GM12878 (cell line): ENCODE measurements at regions not wholly inside any gene's neighbourhood (a gene's known extent, or its start where the extent isn't known, plus 50 kb on each side); places are given as distances from the start of the nearest gene placed in this dataset.

Experiments used
- ATAC-seq: fragments of 200-7000 bp; cut with Tn5 transposase; 3 replicates; pipeline ENCODE4 v1.9.1; 2020; ENCODE audit warnings: mild to moderate bottlenecking, moderate library complexity
- BruUV-seq: library from RNA; stranded (reverse); fragments of 400-500 nt; replicated peaks from 2 replicates; lab custom pipeline; 2021; lab: Mats Ljungman, UMichigan
- CTCF ChIA-PET: fragments of 300-600 bp; sonication (Branson Sonifier 250); formaldehyde crosslinking; extraction: SDS; loops from one replicate; lab custom pipeline; 2021; ENCODE audit warnings: inconsistent platforms; lab: Yijun Ruan, JAX
- POLR2A ChIA-PET: fragments of 350-600 bp; formaldehyde crosslinking; extraction: SDS; loops from one replicate; lab custom pipeline; 2021; ENCODE audit warnings: inconsistent platforms; lab: Charles Lee
- RAD21 ChIA-PET: fragments of 300-600 bp; sonication (Branson Sonifier 250); formaldehyde crosslinking; loops from one replicate; lab custom pipeline; 2023; ENCODE audit warnings: antibody characterized with exemption; ENCODE audit not compliant: unreplicated experiment; lab: Charles Lee
- SMC1A ChIA-PET: fragments of 300-600 bp; sonication (Branson Sonifier 250); formaldehyde crosslinking; loops from one replicate; lab custom pipeline; 2023; ENCODE audit not compliant: unreplicated experiment, uncharacterized antibody; lab: Charles Lee
- DNase-seq: peaks from one replicate; pipeline ENCODE4 v3.0.0-alpha.2; 2011; ENCODE audit warnings: low read depth, low spot score
- FAIRE-seq: peaks from 3 replicates; lab custom pipeline; 2011; peaks lifted over from hg19 to GRCh38; lab: Jason Lieb, UNC
- H2AFZ ChIP-seq: 2 replicates; pipeline ENCODE4 v1.6.0; 2011; ENCODE audit warnings: low read depth, low read length, control low read depth; ENCODE audit not compliant: control insufficient read depth
- H3K27ac ChIP-seq: 2 replicates; pipeline ENCODE4 v1.5.1; 2011; ENCODE audit warnings: control low read depth; ENCODE audit not compliant: control insufficient read depth, insufficient read depth
- H3K27me3 ChIP-seq, 2 experiments: replicated peaks in 1 of 2; 2 replicates each; pipeline versions ENCODE4 v1.6.0 to v1.6.1; 2011; ENCODE audit warnings: low read length in 1 of 2; ENCODE audit not compliant: control insufficient read depth in 2 of 2, insufficient read depth in 2 of 2
- H3K36me3 ChIP-seq, 2 experiments: 2 replicates each; pipeline ENCODE4 v1.5.1; 2011; ENCODE audit warnings: low read length in 1 of 2; ENCODE audit not compliant: control insufficient read depth in 2 of 2, insufficient read depth in 2 of 2
- H3K4me1 ChIP-seq: 2 replicates; pipeline ENCODE4 v1.6.1; 2011; ENCODE audit warnings: mild to moderate bottlenecking, low read length, moderate library complexity, mixed read lengths; ENCODE audit not compliant: control insufficient read depth, insufficient read depth
- H3K4me2 ChIP-seq: 2 replicates; pipeline ENCODE4 v1.6.0; 2011; ENCODE audit warnings: control low read depth; ENCODE audit not compliant: control insufficient read depth, insufficient read depth
- H3K4me3 ChIP-seq: fragments of 200-600 bp; sonication (generic); 2 replicates; pipeline ENCODE4 v1.5.1; 2016
- H3K79me2 ChIP-seq: 2 replicates; pipeline ENCODE4 v1.6.0; 2011; ENCODE audit warnings: low read length; ENCODE audit not compliant: control insufficient read depth, insufficient read depth
- H3K9ac ChIP-seq: 2 replicates; pipeline ENCODE4 v1.8.0; 2011; ENCODE audit warnings: low read length, control low read depth, mixed read lengths; ENCODE audit not compliant: control insufficient read depth, insufficient read depth
- H3K9me3 ChIP-seq: replicated peaks from 3 replicates; pipeline ENCODE4 v1.5.1; 2011; ENCODE audit warnings: mild to moderate bottlenecking, low read length; ENCODE audit not compliant: control insufficient read depth, insufficient read depth
- H4K20me1 ChIP-seq: 2 replicates; pipeline ENCODE4 v1.6.0; 2011; ENCODE audit not compliant: control insufficient read depth, insufficient read depth
- BACH1 ChIP-seq: fragments of 450-650 bp; IDR thresholded peaks from 2 replicates; pipeline ENCODE4 v1.6.1; 2017; ENCODE audit warnings: mild to moderate bottlenecking, borderline replicate concordance
- EP300 ChIP-seq, 2 experiments: fragments of 150-350 bp in 1 of 2; IDR thresholded peaks; 2 replicates each; pipeline ENCODE4 v1.6.1; 2011 to 2012; ENCODE audit warnings: low read depth in 2 of 2, low read length in 2 of 2, borderline replicate concordance in 1 of 2, improper control_type of control experiment in 1 of 2, inconsistent platforms in 1 of 2; ENCODE audit not compliant: control insufficient read depth in 1 of 2
- FOXM1 ChIP-seq: IDR thresholded peaks from 2 replicates; pipeline ENCODE4 v1.6.1; 2012; ENCODE audit warnings: low read depth, mild to moderate bottlenecking, inconsistent platforms, low read length, moderate library complexity
- PAX5 ChIP-seq: IDR thresholded peaks from 2 replicates; pipeline ENCODE4 v1.6.1; 2011; ENCODE audit warnings: low read depth, low read length, borderline replicate concordance
- PML ChIP-seq: IDR thresholded peaks from 2 replicates; pipeline ENCODE4 v1.6.1; 2012; ENCODE audit warnings: low read length, inconsistent platforms
- SIN3A ChIP-seq: IDR thresholded peaks from 2 replicates; pipeline ENCODE4 v1.6.1; 2012; ENCODE audit warnings: low read depth, low read length, improper control_type of control experiment
- WRNIP1 ChIP-seq: IDR thresholded peaks from 2 replicates; pipeline ENCODE4 v1.6.1; 2011; ENCODE audit warnings: low read depth, low read length, improper control_type of control experiment, borderline replicate concordance
- YY1 ChIP-seq: IDR thresholded peaks from 2 replicates; pipeline ENCODE4 v1.6.1; 2011; ENCODE audit warnings: low read depth, mild to moderate bottlenecking, low read length
- WGBS: methylation state at CpG from one replicate; pipeline ENCODE4 v1.1.6; 2016; ENCODE audit warnings: low lambda C conversion rate; ENCODE audit not compliant: insufficient replicate concordance, insufficient coverage; ENCODE audit errors: missing lambda C conversion rate; 5-methylcytosine and 5-hydroxymethylcytosine counted together
- in situ Hi-C: fragments of 300-500 bp; cut with MboI; formaldehyde crosslinking; loops from 9 replicates; pipeline ENCODE4 v1.14.3; 2018; ENCODE audit warnings: mixed read lengths
- intact Hi-C: fragments of 100-400 bp; cut with micrococcal nuclease; formaldehyde crosslinking; loops from one replicate; pipeline ENCODE4 v1.14.2; 2022; ENCODE audit not compliant: unreplicated experiment
- TF ChIP-seq, protein P1 (sequence below): IDR thresholded peaks from 2 replicates; pipeline ENCODE4 v1.6.1; 2012; ENCODE audit warnings: mild to moderate bottlenecking, low read depth, low read length
- TF ChIP-seq, protein P2 (sequence below): fragments of 450-650 bp; IDR thresholded peaks from 2 replicates; pipeline ENCODE4 v1.6.1; 2018; ENCODE audit warnings: mild to moderate bottlenecking, low read depth, moderate library complexity; ENCODE audit not compliant: partially characterized antibody
- TF ChIP-seq, protein P3 (sequence below): IDR thresholded peaks from 2 replicates; pipeline ENCODE4 v1.6.1; 2011; ENCODE audit warnings: borderline replicate concordance, low read depth, mild to moderate bottlenecking, moderate library complexity, low read length; ENCODE audit not compliant: insufficient read depth, poor library complexity, severe bottlenecking

GRCh38 chr9:84587153-84587552, 82.4 kb upstream of the NTRK2 start:
- WGBS = 32% methylated on average over 3 of the region's 3 CpGs
- FAIRE-seq = no peak

DNA sequence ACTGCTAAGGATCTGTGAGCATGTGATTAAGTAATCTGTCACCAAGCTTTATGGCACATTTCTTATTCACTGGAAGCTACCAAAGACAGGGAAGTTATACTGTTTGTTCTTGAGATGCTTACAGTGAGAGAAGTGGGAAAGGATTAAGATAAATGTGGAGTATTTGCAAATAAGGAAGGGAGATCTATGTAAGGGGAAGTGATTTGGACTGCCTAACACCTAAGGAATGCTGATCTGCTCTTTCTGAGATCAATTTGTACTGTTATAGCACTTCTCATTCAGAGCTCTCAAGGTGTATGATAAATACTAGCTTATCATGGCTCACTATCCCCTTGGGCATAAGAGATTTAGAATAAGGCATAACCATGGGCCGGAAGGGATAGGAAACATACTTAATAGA, 80.0 kb upstream of the NTRK2 start:
- FAIRE-seq (no peak), ATAC-seq (no peak), DNase-seq (no peak)
- no peak overlapping the region for H3K4me3 ChIP-seq
- peaks cover 4 to 7% of the 10 kb centered on the region in 2 experiments; a peak in 2 of 4 replicates for H3K27me3 ChIP-seq
- no peaks in the 10 kb centered on the region for H3K4me1 ChIP-seq
- no peaks in the 10 kb centered on the region for H3K79me2 ChIP-seq
- POLR2A ChIA-PET = no interaction called here
- in situ Hi-C loops (no loop called here), intact Hi-C loops (no loop called here)
- no peak overlapping the region for H3K4me2 ChIP-seq
- H2AFZ ChIP-seq = no peak overlapping the region
- RAD21 ChIA-PET = no interaction called here
- no peak overlapping the region for H3K27ac ChIP-seq
- H3K9me3 ChIP-seq = no peaks in the 10 kb centered on the region
- CTCF ChIA-PET = interaction anchor here (1.1 kb wide), 1 partner anchor 11 kb away, joined by 3 read pairs; no protein-coding TSS in a partner anchor
- BruUV-seq = no TSS peak
- SMC1A ChIA-PET = interaction anchor here (1.2 kb wide), 1 partner anchor 328 kb away, joined by 3 read pairs; no protein-coding TSS in a partner anchor
- H3K9ac ChIP-seq = no peak overlapping the region
- H4K20me1 ChIP-seq = no peaks in the 10 kb centered on the region
- 63% methylated on average over 1 of the region's 1 CpG for WGBS
- H3K36me3 ChIP-seq = no peaks in the 10 kb centered on the region
- no peak for TF ChIP-seq EP300 (IDR thresholded peaks at IDR 0.05; ENCODE audit: borderline replicate concordance in 1 of 2, control insufficient read depth in 1 of 2, low read depth in 2 of 2, low read length in 2 of 2)
- no peak for TF ChIP-seq PML
- TF ChIP-seq PAX5 = no peak
- TF ChIP-seq, protein P1, sequence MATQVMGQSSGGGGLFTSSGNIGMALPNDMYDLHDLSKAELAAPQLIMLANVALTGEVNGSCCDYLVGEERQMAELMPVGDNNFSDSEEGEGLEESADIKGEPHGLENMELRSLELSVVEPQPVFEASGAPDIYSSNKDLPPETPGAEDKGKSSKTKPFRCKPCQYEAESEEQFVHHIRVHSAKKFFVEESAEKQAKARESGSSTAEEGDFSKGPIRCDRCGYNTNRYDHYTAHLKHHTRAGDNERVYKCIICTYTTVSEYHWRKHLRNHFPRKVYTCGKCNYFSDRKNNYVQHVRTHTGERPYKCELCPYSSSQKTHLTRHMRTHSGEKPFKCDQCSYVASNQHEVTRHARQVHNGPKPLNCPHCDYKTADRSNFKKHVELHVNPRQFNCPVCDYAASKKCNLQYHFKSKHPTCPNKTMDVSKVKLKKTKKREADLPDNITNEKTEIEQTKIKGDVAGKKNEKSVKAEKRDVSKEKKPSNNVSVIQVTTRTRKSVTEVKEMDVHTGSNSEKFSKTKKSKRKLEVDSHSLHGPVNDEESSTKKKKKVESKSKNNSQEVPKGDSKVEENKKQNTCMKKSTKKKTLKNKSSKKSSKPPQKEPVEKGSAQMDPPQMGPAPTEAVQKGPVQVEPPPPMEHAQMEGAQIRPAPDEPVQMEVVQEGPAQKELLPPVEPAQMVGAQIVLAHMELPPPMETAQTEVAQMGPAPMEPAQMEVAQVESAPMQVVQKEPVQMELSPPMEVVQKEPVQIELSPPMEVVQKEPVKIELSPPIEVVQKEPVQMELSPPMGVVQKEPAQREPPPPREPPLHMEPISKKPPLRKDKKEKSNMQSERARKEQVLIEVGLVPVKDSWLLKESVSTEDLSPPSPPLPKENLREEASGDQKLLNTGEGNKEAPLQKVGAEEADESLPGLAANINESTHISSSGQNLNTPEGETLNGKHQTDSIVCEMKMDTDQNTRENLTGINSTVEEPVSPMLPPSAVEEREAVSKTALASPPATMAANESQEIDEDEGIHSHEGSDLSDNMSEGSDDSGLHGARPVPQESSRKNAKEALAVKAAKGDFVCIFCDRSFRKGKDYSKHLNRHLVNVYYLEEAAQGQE = no peak
- no peak for TF ChIP-seq YY1
- TF ChIP-seq, protein P2, sequence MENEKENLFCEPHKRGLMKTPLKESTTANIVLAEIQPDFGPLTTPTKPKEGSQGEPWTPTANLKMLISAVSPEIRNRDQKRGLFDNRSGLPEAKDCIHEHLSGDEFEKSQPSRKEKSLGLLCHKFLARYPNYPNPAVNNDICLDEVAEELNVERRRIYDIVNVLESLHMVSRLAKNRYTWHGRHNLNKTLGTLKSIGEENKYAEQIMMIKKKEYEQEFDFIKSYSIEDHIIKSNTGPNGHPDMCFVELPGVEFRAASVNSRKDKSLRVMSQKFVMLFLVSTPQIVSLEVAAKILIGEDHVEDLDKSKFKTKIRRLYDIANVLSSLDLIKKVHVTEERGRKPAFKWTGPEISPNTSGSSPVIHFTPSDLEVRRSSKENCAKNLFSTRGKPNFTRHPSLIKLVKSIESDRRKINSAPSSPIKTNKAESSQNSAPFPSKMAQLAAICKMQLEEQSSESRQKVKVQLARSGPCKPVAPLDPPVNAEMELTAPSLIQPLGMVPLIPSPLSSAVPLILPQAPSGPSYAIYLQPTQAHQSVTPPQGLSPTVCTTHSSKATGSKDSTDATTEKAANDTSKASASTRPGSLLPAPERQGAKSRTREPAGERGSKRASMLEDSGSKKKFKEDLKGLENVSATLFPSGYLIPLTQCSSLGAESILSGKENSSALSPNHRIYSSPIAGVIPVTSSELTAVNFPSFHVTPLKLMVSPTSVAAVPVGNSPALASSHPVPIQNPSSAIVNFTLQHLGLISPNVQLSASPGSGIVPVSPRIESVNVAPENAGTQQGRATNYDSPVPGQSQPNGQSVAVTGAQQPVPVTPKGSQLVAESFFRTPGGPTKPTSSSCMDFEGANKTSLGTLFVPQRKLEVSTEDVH = no peak
- TF ChIP-seq, protein P3, sequence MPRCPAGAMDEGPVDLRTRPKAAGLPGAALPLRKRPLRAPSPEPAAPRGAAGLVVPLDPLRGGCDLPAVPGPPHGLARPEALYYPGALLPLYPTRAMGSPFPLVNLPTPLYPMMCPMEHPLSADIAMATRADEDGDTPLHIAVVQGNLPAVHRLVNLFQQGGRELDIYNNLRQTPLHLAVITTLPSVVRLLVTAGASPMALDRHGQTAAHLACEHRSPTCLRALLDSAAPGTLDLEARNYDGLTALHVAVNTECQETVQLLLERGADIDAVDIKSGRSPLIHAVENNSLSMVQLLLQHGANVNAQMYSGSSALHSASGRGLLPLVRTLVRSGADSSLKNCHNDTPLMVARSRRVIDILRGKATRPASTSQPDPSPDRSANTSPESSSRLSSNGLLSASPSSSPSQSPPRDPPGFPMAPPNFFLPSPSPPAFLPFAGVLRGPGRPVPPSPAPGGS = no peak

More at GRCh38 chr9:84587153-84587552, 82.4 kb upstream of the NTRK2 start:
- H4K20me1 ChIP-seq = no peaks in the 10 kb centered on the region
- H3K9me3 ChIP-seq = no peaks in the 10 kb centered on the region
- TF ChIP-seq WRNIP1 (no peak), BACH1 (no peak), FOXM1 (no peak), SIN3A (no peak)
- TF ChIP-seq, all 136 proteins: peak for 0
- ATAC-seq (no peak), DNase-seq (no peak)
- Histone ChIP-seq H3K27ac (no peak overlapping the region), H3K36me3 (no peaks in the 10 kb centered on the region), H3K4me2 (no peak overlapping the region), H3K4me3 (no peak overlapping the region), H2AFZ (no peak overlapping the region), H3K4me1 (no peaks in the 10 kb centered on the region), H3K79me2 (no peaks in the 10 kb centered on the region), H3K27me3 (peaks cover 4 to 7% of the 10 kb centered on the region in 2 experiments; a peak in 3 of 4 replicates), H3K9ac (no peak overlapping the region)
- POLR2A ChIA-PET = no interaction called here
- in situ Hi-C loops (no loop called here), intact Hi-C loops (no loop called here)
- CTCF ChIA-PET = interaction anchor here (0.6 kb wide), 1 partner anchor 921 kb away, joined by 3 read pairs; no protein-coding TSS in a partner anchor
- no TSS peak for BruUV-seq
- RAD21 ChIA-PET = no interaction called here
- SMC1A ChIA-PET = interaction anchor here (1.0 kb wide), 1 partner anchor 10 kb away, joined by 3 read pairs; no protein-coding TSS in a partner anchor
